Natural killer cell (primary cell): ENCODE measurements at regions not wholly inside any gene's neighbourhood (a gene's known extent, or its start where the extent isn't known, plus 50 kb on each side); places are given as distances from the start of the nearest gene placed in this dataset.

Experiments
- ATAC-seq, 3 donors: fragments of 150-1000 bp in 2 of 3; fragments of 200-7000 bp in 1 of 3; cut with Tn5 transposase; 1 replicate in 1 of 3; 2 replicates in 2 of 3; pipeline ENCODE4 v1.10.0; 2021; ENCODE audit warnings: mild to moderate bottlenecking in 2 of 3, moderate library complexity in 2 of 3
- DNase-seq, 2 donors: peaks; one replicate each; pipeline versions ENCODE4 v3.0.0 to v3.0.0-alpha.2; 2013 to 2021; ENCODE audit warnings: mixed read lengths in 1 of 2
- H3K27ac ChIP-seq: one replicate; pipeline ENCODE4 v1.5.1; 2013; ENCODE audit warnings: mild to moderate bottlenecking, low read length
- H3K27me3 ChIP-seq: one replicate; pipeline ENCODE4 v1.6.1; 2013; ENCODE audit warnings: low read length; ENCODE audit not compliant: control insufficient read depth, insufficient read depth
- H3K36me3 ChIP-seq: one replicate; pipeline ENCODE4 v1.6.1; 2013; ENCODE audit warnings: low read length; ENCODE audit not compliant: control insufficient read depth, insufficient read depth
- H3K4me1 ChIP-seq: one replicate; pipeline ENCODE4 v1.6.1; 2013; ENCODE audit warnings: low read length; ENCODE audit not compliant: control insufficient read depth, insufficient read depth
- H3K4me3 ChIP-seq: one replicate; pipeline ENCODE4 v1.5.1; 2013; ENCODE audit warnings: low read length
- H3K9me3 ChIP-seq: one replicate; pipeline ENCODE4 v1.6.1; 2013; ENCODE audit warnings: low read length; ENCODE audit not compliant: control insufficient read depth, insufficient read depth
- H3K27ac Mint-ChIP-seq, 2 donors: one replicate each; pipeline ENCODE4 v1.8.0; 2022; ENCODE audit warnings: mild to moderate bottlenecking in 2 of 2, mixed read lengths in 2 of 2, moderate library complexity in 1 of 2
- H3K27me3 Mint-ChIP-seq, 2 donors: one replicate each; pipeline ENCODE4 v1.8.0; 2022; ENCODE audit warnings: low read depth in 2 of 2, mixed read lengths in 2 of 2
- H3K36me3 Mint-ChIP-seq: one replicate; pipeline ENCODE4 v1.8.0; 2022; ENCODE audit warnings: mixed read lengths
- H3K4me1 Mint-ChIP-seq, 2 donors: one replicate each; pipeline ENCODE4 v1.8.0; 2022; ENCODE audit warnings: mixed read lengths in 2 of 2
- H3K4me3 Mint-ChIP-seq: one replicate; pipeline ENCODE4 v1.8.0; 2022; ENCODE audit warnings: mild to moderate bottlenecking, moderate library complexity, mixed read lengths
- H3K9me3 Mint-ChIP-seq, 2 donors: one replicate each; pipeline ENCODE4 v1.8.0; 2022; ENCODE audit warnings: mixed read lengths in 2 of 2
- CTCF ChIP-seq: fragments of 200-600 bp; IDR thresholded peaks from one replicate; pipeline ENCODE4 v1.8.0; 2022; ENCODE audit warnings: antibody characterized with exemption
- WGBS: methylation state at CpG from one replicate; pipeline ENCODE4 v1.1.7; 2013; ENCODE audit warnings: missing lambda C conversion rate; ENCODE audit not compliant: insufficient coverage; 5-methylcytosine and 5-hydroxymethylcytosine counted together
- intact Hi-C: fragments of 100-400 bp; cut with micrococcal nuclease; formaldehyde crosslinking; loops from one replicate; pipeline ENCODE4 v1.14.2; 2022

GRCh38 chr3:34872406-34872805 lies 766.9 kb upstream of the ARPP21 start:
- Histone ChIP-seq H3K27ac (no peak overlapping the region), H3K36me3 (no peaks in the 10 kb centered on the region), H3K9me3 (no peaks in the 10 kb centered on the region), H3K4me1 (no peaks in the 10 kb centered on the region), H3K27me3 (no peaks in the 10 kb centered on the region), H3K4me3 (no peak overlapping the region)
- TF ChIP-seq CTCF = no peak
- no peak overlapping the region for H3K4me3 Mint-ChIP-seq
- H3K9me3 Mint-ChIP-seq = peaks cover 5 to 10% of the 10 kb centered on the region in 2 donors
- 88% methylated on average over 7 of the region's 7 CpGs for WGBS
- H3K27me3 Mint-ChIP-seq = no peaks in the 10 kb centered on the region
- H3K27ac Mint-ChIP-seq = no peak overlapping the region
- intact Hi-C loops = no loop called here
- H3K36me3 Mint-ChIP-seq = no peaks in the 10 kb centered on the region
- no peak for DNase-seq
- H3K4me1 Mint-ChIP-seq = no peaks in the 10 kb centered on the region
- no peak for ATAC-seq

GRCh38 chr3:34876997-34877396 lies 762.3 kb upstream of the ARPP21 start:
- H3K4me3 ChIP-seq = no peak overlapping the region
- intact Hi-C loops = no loop called here
- no peak overlapping the region for H3K27ac ChIP-seq
- Mint-ChIP-seq H3K27ac (no peak overlapping the region), H3K36me3 (no peaks in the 10 kb centered on the region), H3K27me3 (no peaks in the 10 kb centered on the region), H3K4me3 (no peak overlapping the region), H3K9me3 (peaks cover 0 to 2% of the 10 kb centered on the region in 2 donors), H3K4me1 (no peaks in the 10 kb centered on the region)
- no peaks in the 10 kb centered on the region for H3K36me3 ChIP-seq
- ATAC-seq = no peak
- H3K4me1 ChIP-seq = no peaks in the 10 kb centered on the region
- H3K27me3 ChIP-seq = no peaks in the 10 kb centered on the region
- no peak for TF ChIP-seq CTCF
- no peaks in the 10 kb centered on the region for H3K9me3 ChIP-seq
- no peak for DNase-seq

- no peaks in the 10 kb centered on the region for H3K4me1 Mint-ChIP-seq
- Histone ChIP-seq H3K27me3 (no peaks in the 10 kb centered on the region), H3K4me1 (no peaks in the 10 kb centered on the region), H3K4me3 (no peak overlapping the region), H3K36me3 (no peaks in the 10 kb centered on the region), H3K27ac (no peak overlapping the region), H3K9me3 (no peaks in the 10 kb centered on the region)
- no peak for DNase-seq
- H3K27ac Mint-ChIP-seq = no peak overlapping the region
- no peak for ATAC-seq
- intact Hi-C loops = no loop called here
- TF ChIP-seq CTCF = no peak
- H3K36me3 Mint-ChIP-seq = no peaks in the 10 kb centered on the region
- no CpG with 5 or more reads among the region's 1 CpG for WGBS
- H3K27me3 Mint-ChIP-seq = no peaks in the 10 kb centered on the region
- no peak overlapping the region for H3K4me3 Mint-ChIP-seq
- H3K9me3 Mint-ChIP-seq = peaks cover 0 to 2% of the 10 kb centered on the region in 2 donors
These were observed 760.8 kb upstream of the ARPP21 start for GRCh38 chr3:34878488-34878887.

- Histone ChIP-seq H3K36me3 (no peaks in the 10 kb centered on the region), H3K27me3 (no peaks in the 10 kb centered on the region), H3K4me3 (no peak overlapping the region), H3K9me3 (no peaks in the 10 kb centered on the region), H3K27ac (no peak overlapping the region), H3K4me1 (no peaks in the 10 kb centered on the region)
- peaks cover 0 to 4% of the 10 kb centered on the region in 2 donors for H3K9me3 Mint-ChIP-seq
- no peak overlapping the region for H3K4me3 Mint-ChIP-seq
- ATAC-seq (no peak), DNase-seq (no peak)
- no CpG with 5 or more reads among the region's 1 CpG for WGBS
- intact Hi-C loops = no loop called here
- no peak for TF ChIP-seq CTCF
- H3K4me1 Mint-ChIP-seq = no peaks in the 10 kb centered on the region
- no peaks in the 10 kb centered on the region for H3K36me3 Mint-ChIP-seq
- no peaks in the 10 kb centered on the region for H3K27me3 Mint-ChIP-seq
- no peak overlapping the region for H3K27ac Mint-ChIP-seq
These were observed 758.3 kb upstream of the ARPP21 start for GRCh38 chr3:34881026-34881425.
